ENCODE measurements at regions not wholly inside any gene's neighbourhood (a gene's known extent, or its start where the extent isn't known, plus 50 kb on each side); places are given as distances from the start of the nearest gene placed in this dataset.

DNA sequence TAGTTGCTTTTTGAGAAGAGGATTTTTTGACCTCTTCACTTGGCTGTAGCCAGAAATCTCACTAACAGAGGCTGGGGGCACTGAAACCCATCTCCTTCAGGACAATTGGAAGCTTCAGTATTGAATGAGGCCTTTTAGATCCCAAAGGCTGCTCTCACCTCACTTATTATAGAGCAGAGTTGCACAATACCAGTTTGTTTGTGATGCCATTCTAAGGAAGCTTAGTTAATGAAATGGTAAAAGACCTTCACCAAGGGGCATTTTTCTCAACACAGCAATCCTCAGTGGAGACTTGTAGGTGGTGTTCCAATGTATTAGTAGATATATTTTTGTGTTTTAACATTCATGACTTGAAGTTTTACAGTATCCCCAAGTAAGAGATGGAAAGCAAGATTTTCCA is 71.0 kb upstream of the RFX8 start:
- no peak overlapping the region for H3K4me3 ChIP-seq (ENCODE audit: low read depth, low read length)
- no peak for DNase-seq (ENCODE audit: low read depth)
- no peak for TF ChIP-seq CTCF (conservative IDR thresholded peaks at IDR 0.05; ENCODE audit: low read depth, low read length)

DNA sequence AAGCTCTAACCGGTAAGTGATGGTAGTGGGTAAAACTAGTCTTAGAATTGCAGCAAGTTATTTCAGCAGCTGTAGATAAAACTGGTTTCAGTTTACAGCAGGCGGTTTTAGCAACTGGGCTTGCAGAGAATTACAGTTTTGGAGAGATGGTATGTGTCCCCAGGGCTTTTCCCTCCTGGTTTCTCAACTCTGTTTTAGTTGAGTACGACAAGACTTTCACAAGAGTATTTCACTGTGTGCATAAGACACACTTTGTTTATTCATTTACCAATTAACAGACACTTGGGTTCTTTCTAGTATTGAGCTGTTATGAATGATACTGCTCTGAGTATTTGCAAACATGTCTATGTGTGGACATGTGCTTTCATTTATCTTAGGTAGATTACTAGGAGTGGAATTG is 65.6 kb upstream of the RFX8 start:
- DNase-seq (ENCODE audit: low read depth): peak; percentile 87
- H3K4me3 ChIP-seq (ENCODE audit: low read depth, low read length): no peak overlapping the region
- TF ChIP-seq CTCF (conservative IDR thresholded peaks at IDR 0.05; ENCODE audit: low read depth, low read length): no peak

DNA sequence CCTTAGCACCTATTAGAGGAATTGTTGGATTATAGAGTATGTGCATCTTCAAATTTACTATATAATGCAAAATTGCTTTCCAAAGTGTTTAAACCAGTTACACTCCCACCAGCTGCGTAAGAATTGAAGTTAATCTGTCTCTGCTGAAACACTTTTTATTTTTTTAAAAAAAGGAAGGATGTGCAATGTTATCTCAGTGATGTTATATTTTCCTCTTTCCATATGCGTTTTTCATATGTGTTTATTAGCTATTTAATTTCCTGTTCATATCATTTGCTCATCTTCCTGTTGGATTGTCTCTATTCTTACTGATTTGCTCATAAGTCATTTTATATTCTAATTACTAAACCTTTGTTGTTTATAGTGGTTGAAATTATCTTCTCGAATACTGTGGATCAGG is 63.2 kb upstream of the RFX8 start:
- no peak for DNase-seq (ENCODE audit: low read depth)
- no peak for TF ChIP-seq CTCF (conservative IDR thresholded peaks at IDR 0.05; ENCODE audit: low read depth, low read length)
- H3K4me3 ChIP-seq (ENCODE audit: low read depth, low read length): no peak overlapping the region

DNA sequence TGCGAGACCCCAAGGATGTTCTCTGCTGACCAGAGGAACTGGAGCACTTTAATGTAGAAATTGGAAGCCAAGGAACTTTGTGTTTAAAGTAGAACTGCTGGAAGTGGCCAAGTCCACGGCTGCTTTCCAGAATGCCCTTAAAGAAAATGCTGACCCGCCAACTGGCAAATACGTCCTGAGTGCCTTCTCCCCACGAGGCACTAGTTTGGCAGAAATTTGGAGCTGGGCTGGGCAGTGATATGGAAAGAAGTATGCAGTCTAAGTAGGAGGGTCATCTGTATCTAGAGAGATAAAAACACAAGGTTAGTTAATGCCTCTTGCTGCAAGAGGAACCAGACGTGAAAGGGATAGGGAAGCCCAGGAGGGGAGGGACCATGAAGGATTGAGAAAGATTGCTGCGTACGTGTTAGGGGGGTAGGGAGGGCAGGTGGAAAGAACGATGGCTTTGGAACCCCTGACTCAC is 59.3 kb upstream of the RFX8 start:
- DNase-seq (ENCODE audit: low read depth): no peak
- no peak for TF ChIP-seq CTCF (conservative IDR thresholded peaks at IDR 0.05; ENCODE audit: low read depth, low read length)
- no peak overlapping the region for H3K4me3 ChIP-seq (ENCODE audit: low read depth, low read length)

- no peak overlapping the region for H3K4me3 ChIP-seq (ENCODE audit: low read depth, low read length)
- no peak for DNase-seq (ENCODE audit: low read depth)
These were observed 58.7 kb upstream of the RFX8 start for GRCh38 chr2:101533561-101534148.

GRCh38 chr2:101528501-101528900 is 53.6 kb upstream of the RFX8 start:
- no peak overlapping the region for H3K4me3 ChIP-seq (ENCODE audit: low read depth, low read length)
- no peak for TF ChIP-seq CTCF (conservative IDR thresholded peaks at IDR 0.05; ENCODE audit: low read depth, low read length)
- no peak for DNase-seq (ENCODE audit: low read depth)

More at GRCh38 chr2:101533561-101534148, 58.7 kb upstream of the RFX8 start:
- no peak for TF ChIP-seq CTCF (conservative IDR thresholded peaks at IDR 0.05; ENCODE audit: low read depth, low read length)

GRCh38 chr2:101524806-101525430 is 50.0 kb upstream of the RFX8 start:
- no peak for DNase-seq (ENCODE audit: low read depth)
- H3K4me3 ChIP-seq (ENCODE audit: low read depth, low read length): no peak overlapping the region
- no peak for TF ChIP-seq CTCF (conservative IDR thresholded peaks at IDR 0.05; ENCODE audit: low read depth, low read length)
